Activated gamma-delta T cell treated with anti-CD3 and anti-CD28 coated beads, Interleukin-2, amount 50 U/mL, for 16 hours (primary cell): ENCODE measurements at regions not wholly inside any gene's neighbourhood (a gene's known extent, or its start where the extent isn't known, plus 50 kb on each side); places are given as distances from the start of the nearest gene placed in this dataset.

Source experiments
- DNase-seq: peaks from one replicate; pipeline ENCODE4 v3.0.0-alpha.2; 2020; ENCODE audit warnings: low read depth

GRCh38 chr17:79369001-79369400 lies 241.8 kb downstream of the RBFOX3 start:
- DNase-seq, result no peak

- DNase-seq, result no peak
Measured at GRCh38 chr17:79368521-79368920, 242.3 kb downstream of the RBFOX3 start.

GRCh38 chr17:79366988-79367571 lies 243.8 kb downstream of the RBFOX3 start:
- DNase-seq, result no peak

GRCh38 chr17:79365836-79366770 lies 244.7 kb downstream of the RBFOX3 start:
- no peak for DNase-seq

GRCh38 chr17:79365351-79365750 lies 245.5 kb downstream of the RBFOX3 start:
- no peak for DNase-seq

GRCh38 chr17:79364315-79365094 lies 246.3 kb downstream of the RBFOX3 start:
- no peak for DNase-seq

- DNase-seq, result no peak
Measured at GRCh38 chr17:79363552-79364275, 247.1 kb downstream of the RBFOX3 start.

GRCh38 chr17:79362772-79363305 lies 248.0 kb downstream of the RBFOX3 start:
- DNase-seq, result no peak

GRCh38 chr17:79361873-79362771 lies 248.7 kb downstream of the RBFOX3 start:
- no peak for DNase-seq

GRCh38 chr17:79361221-79361734 lies 249.6 kb downstream of the RBFOX3 start:
- no peak for DNase-seq

GRCh38 chr17:79360196-79360595 lies 250.7 kb downstream of the RBFOX3 start:
- no peak for DNase-seq

GRCh38 chr17:79356839-79357447 lies 253.9 kb downstream of the RBFOX3 start:
- DNase-seq, result no peak

GRCh38 chr17:79355165-79355564 lies 255.7 kb downstream of the RBFOX3 start:
- DNase-seq, result no peak

GRCh38 chr17:79354173-79354820 lies 256.6 kb downstream of the RBFOX3 start:
- no peak for DNase-seq

- no peak for DNase-seq
Measured at GRCh38 chr17:79353548-79353947, 257.3 kb downstream of the RBFOX3 start.

- no peak for DNase-seq
Measured at GRCh38 chr17:79353016-79353415, 257.8 kb downstream of the RBFOX3 start.

GRCh38 chr17:79350533-79350932 lies 260.3 kb downstream of the RBFOX3 start:
- DNase-seq, result no peak

- DNase-seq, result no peak
Measured at GRCh38 chr17:79349506-79350400, 261.1 kb downstream of the RBFOX3 start.
